ENCODE measurements at regions not wholly inside any gene's neighbourhood (a gene's known extent, or its start where the extent isn't known, plus 50 kb on each side); places are given as distances from the start of the nearest gene placed in this dataset.

DNA sequence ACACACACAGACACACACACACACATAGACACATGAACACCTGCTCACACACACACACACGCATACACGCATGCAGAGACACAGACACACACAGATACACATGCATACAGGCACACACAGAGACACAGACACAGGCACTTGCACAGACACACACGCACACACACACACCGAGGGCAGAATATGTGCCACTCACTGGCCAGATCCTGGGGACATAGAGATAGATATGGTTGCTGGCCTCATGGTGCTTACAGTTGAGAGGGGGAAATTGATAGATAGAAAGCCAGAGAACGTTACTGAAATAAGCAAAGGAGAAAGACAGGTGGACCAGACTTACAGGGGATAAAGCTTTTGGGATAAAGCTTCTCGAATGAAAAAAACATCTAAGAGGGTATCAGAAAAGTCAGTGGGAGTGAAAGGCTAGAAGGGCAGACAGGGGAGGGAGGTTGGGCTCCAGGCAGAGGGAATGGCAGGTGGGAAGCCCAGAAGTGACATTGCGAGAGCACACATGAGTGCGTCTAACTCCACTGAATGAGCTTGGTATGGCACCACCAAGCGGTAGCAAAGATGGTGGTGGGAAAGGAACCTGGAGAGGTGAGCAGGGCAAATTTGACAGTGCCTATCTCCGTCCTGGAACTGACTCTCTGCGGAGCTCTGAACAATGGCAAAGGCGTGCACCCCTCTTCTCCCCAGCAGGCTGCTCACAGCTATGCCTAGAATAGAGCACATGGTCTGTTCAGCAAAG lies 390.1 kb upstream of the TRIB2 start:
- BruUV-seq (replicated peaks), result no TSS peak
- TF ChIP-seq, protein P1, sequence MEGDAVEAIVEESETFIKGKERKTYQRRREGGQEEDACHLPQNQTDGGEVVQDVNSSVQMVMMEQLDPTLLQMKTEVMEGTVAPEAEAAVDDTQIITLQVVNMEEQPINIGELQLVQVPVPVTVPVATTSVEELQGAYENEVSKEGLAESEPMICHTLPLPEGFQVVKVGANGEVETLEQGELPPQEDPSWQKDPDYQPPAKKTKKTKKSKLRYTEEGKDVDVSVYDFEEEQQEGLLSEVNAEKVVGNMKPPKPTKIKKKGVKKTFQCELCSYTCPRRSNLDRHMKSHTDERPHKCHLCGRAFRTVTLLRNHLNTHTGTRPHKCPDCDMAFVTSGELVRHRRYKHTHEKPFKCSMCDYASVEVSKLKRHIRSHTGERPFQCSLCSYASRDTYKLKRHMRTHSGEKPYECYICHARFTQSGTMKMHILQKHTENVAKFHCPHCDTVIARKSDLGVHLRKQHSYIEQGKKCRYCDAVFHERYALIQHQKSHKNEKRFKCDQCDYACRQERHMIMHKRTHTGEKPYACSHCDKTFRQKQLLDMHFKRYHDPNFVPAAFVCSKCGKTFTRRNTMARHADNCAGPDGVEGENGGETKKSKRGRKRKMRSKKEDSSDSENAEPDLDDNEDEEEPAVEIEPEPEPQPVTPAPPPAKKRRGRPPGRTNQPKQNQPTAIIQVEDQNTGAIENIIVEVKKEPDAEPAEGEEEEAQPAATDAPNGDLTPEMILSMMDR (conservative IDR thresholded peaks at IDR 0.05), result no peak
- TF ChIP-seq EZH2 (IDR thresholded peaks at IDR 0.05; ENCODE audit: low read depth), result no peak
- H3K79me2 ChIP-seq (ENCODE audit: low read depth), result no peaks in the 10 kb centered on the region
- H3K4me3 ChIP-seq, result no peak overlapping the region
- CTCF ChIA-PET, result no interaction called here
- H3K27me3 ChIP-seq (ENCODE audit: insufficient read depth, low read depth), result no peaks in the 10 kb centered on the region
- no peak overlapping the region for H2AFZ ChIP-seq
- 0 out of 2 replicates have a peak, but pooled peaks cover 8% of the 10 kb centered on the region for H3K9me3 ChIP-seq (ENCODE audit: insufficient read depth, low read depth)
- H3F3A ChIP-seq (ENCODE audit: insufficient read depth, low read depth), result no peaks in the 10 kb centered on the region
- intact Hi-C loops (cut with micrococcal nuclease; ENCODE audit: unreplicated experiment), result no loop called here
- H3K4me1 ChIP-seq (replicated peaks; ENCODE audit: insufficient read depth), result 0 out of 2 replicates have a peak, but pooled peaks cover 3% of the 10 kb centered on the region
- H3K9me2 ChIP-seq (ENCODE audit: insufficient read depth), result no peaks in the 10 kb centered on the region
- no peak for DNase-seq
- POLR2A ChIA-PET (ENCODE audit: unreplicated experiment), result interaction anchor here (0.5 to 0.6 kb wide), 2 partner anchors 46 to 195 kb away, joined by 3 to 6 read pairs; no protein-coding TSS in a partner anchor
- H3K36me3 ChIP-seq (ENCODE audit: low read depth), result no peaks in the 10 kb centered on the region
- H3K4me2 ChIP-seq, result no peak overlapping the region
- no peak overlapping the region for H3K27ac ChIP-seq
- H4K20me1 ChIP-seq (ENCODE audit: insufficient read depth), result no peaks in the 10 kb centered on the region

DNA sequence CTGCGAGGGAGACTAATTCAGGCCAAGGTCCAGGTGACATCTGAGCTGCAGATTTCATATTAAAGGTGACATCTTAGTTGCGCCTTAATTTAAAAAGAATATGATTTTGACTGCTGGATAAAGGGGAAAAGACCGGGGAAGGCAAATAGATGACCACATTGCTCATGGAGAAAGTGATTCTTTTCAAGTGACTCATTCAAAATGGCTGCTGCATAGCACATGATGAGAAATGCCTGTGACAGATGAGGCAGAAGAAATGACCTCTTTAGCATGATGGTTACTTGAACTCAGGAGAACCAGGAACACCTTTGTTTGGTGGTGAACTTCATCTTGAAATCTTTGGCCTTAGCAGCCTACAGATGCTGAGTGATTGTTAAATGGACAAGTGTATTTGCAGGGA lies 385.8 kb upstream of the TRIB2 start:
- Histone ChIP-seq H3K9me2 (ENCODE audit: insufficient read depth) (no peaks in the 10 kb centered on the region), H3K4me3 (no peak overlapping the region), H3K27me3 (ENCODE audit: insufficient read depth, low read depth) (no peaks in the 10 kb centered on the region), H4K20me1 (ENCODE audit: insufficient read depth) (no peaks in the 10 kb centered on the region), H3K36me3 (ENCODE audit: low read depth) (no peaks in the 10 kb centered on the region), H3K79me2 (ENCODE audit: low read depth) (no peaks in the 10 kb centered on the region), H3K4me1 (replicated peaks; ENCODE audit: insufficient read depth) (0 out of 2 replicates have a peak, but pooled peaks cover 3% of the 10 kb centered on the region), H3K27ac (no peak overlapping the region), H3F3A (ENCODE audit: insufficient read depth, low read depth) (no peaks in the 10 kb centered on the region), H3K4me2 (no peak overlapping the region), H2AFZ (no peak overlapping the region), H3K9me3 (ENCODE audit: insufficient read depth, low read depth) (0 out of 2 replicates have a peak, but pooled peaks cover 4% of the 10 kb centered on the region)
- DNase-seq, result peak; percentile 6 to 74
- ChIA-PET CTCF (no interaction called here), POLR2A (ENCODE audit: unreplicated experiment) (interaction anchor here (0.7 kb wide), 1 partner anchor 243 kb away, joined by 11 read pairs; no protein-coding TSS in a partner anchor)
- no TSS peak for BruUV-seq (replicated peaks)
- intact Hi-C loops (cut with micrococcal nuclease; ENCODE audit: unreplicated experiment), result no loop called here
- TF ChIP-seq, protein P1 (conservative IDR thresholded peaks at IDR 0.05), result no peak
- TF ChIP-seq EZH2 (IDR thresholded peaks at IDR 0.05; ENCODE audit: low read depth), result no peak

- Histone ChIP-seq H3K79me2 (ENCODE audit: low read depth) (no peaks in the 10 kb centered on the region), H3F3A (ENCODE audit: insufficient read depth, low read depth) (no peaks in the 10 kb centered on the region), H2AFZ (no peak overlapping the region), H3K4me3 (no peak overlapping the region), H3K36me3 (ENCODE audit: low read depth) (no peaks in the 10 kb centered on the region), H3K4me2 (no peak overlapping the region), H3K9me2 (ENCODE audit: insufficient read depth) (no peaks in the 10 kb centered on the region), H3K27me3 (ENCODE audit: insufficient read depth, low read depth) (no peaks in the 10 kb centered on the region), H3K4me1 (replicated peaks; ENCODE audit: insufficient read depth) (0 out of 2 replicates have a peak, but pooled peaks cover 3% of the 10 kb centered on the region), H3K9me3 (ENCODE audit: insufficient read depth, low read depth) (0 out of 2 replicates have a peak, but pooled peaks cover 4% of the 10 kb centered on the region), H4K20me1 (ENCODE audit: insufficient read depth) (no peaks in the 10 kb centered on the region), H3K27ac (no peak overlapping the region)
- POLR2A ChIA-PET (ENCODE audit: unreplicated experiment), result no interaction called here
- TF ChIP-seq, protein P1 (conservative IDR thresholded peaks at IDR 0.05), result no peak
- TF ChIP-seq EZH2 (IDR thresholded peaks at IDR 0.05; ENCODE audit: low read depth), result no peak
- intact Hi-C loops (cut with micrococcal nuclease; ENCODE audit: unreplicated experiment), result no loop called here
- CTCF ChIA-PET, result no interaction called here
- DNase-seq, result no peak
- no TSS peak for BruUV-seq (replicated peaks)
These were observed 385.0 kb upstream of the TRIB2 start for GRCh38 chr2:12331698-12332097.
